ENCODE measurements at regions not wholly inside any gene's neighbourhood (a gene's known extent, or its start where the extent isn't known, plus 50 kb on each side); places are given as distances from the start of the nearest gene placed in this dataset.

- TF ChIP-seq CTCF (IDR thresholded peaks at IDR 0.05 in 8 of 11, conservative IDR thresholded peaks at IDR 0.05 in 3 of 11) = no peak
- no peak for TF ChIP-seq POLR2A (IDR thresholded peaks at IDR 0.05)
- TF ChIP-seq POLR2AphosphoS5 (IDR thresholded peaks at IDR 0.05) = no peak
These were observed 68.8 kb upstream of the STX18 start for GRCh38 chr4:4610672-4611071.

Data from spleen (tissue), 7 donors.